ENCODE measurements at regions not wholly inside any gene's neighbourhood (a gene's known extent, or its start where the extent isn't known, plus 50 kb on each side); places are given as distances from the start of the nearest gene placed in this dataset.
"Not testable (repeated sequence)": the region's sequence is repeated elsewhere in the genome, so short reads cannot be mapped to it uniquely, and the experiment has no call there.

- not testable (repeated sequence) for TF ChIP-seq POLR2A, CTCF (IDR thresholded peaks at IDR 0.05)
Measured at GRCh38 chr14:105705512-105705861, 179.1 kb downstream of the TMEM121 start.
